ENCODE measurements at regions not wholly inside any gene's neighbourhood (a gene's known extent, or its start where the extent isn't known, plus 50 kb on each side); places are given as distances from the start of the nearest gene placed in this dataset.
"Not testable (repeated sequence)": the region's sequence is repeated elsewhere in the genome, so short reads cannot be mapped to it uniquely, and the experiment has no call there.

- TF ChIP-seq CTCF (IDR thresholded peaks at IDR 0.05; ENCODE audit: low read depth, low read length), result no peak
- H3K4me3 ChIP-seq (ENCODE audit: low read depth, low read length), result no peak overlapping the region
Observed at GRCh38 chr1:239107676-239108075, 278.7 kb upstream of the CHRM3 start.

- not testable (repeated sequence) for H3K4me3 ChIP-seq (ENCODE audit: low read depth, low read length)
Observed at GRCh38 chr1:239106689-239107088, 279.7 kb upstream of the CHRM3 start.

- no peak overlapping the region for H3K4me3 ChIP-seq (ENCODE audit: low read depth, low read length)
- TF ChIP-seq CTCF (IDR thresholded peaks at IDR 0.05; ENCODE audit: low read depth, low read length), result no peak
Observed at GRCh38 chr1:239098400-239099037, 287.8 kb upstream of the CHRM3 start.

GRCh38 chr1:239091537-239091936 lies 294.8 kb upstream of the CHRM3 start:
- no peak overlapping the region for H3K4me3 ChIP-seq (ENCODE audit: low read depth, low read length)
- no peak for TF ChIP-seq CTCF (IDR thresholded peaks at IDR 0.05; ENCODE audit: low read depth, low read length)

- TF ChIP-seq CTCF (IDR thresholded peaks at IDR 0.05; ENCODE audit: low read depth, low read length), result no peak
- H3K4me3 ChIP-seq (ENCODE audit: low read depth, low read length), result no peak overlapping the region
Observed at GRCh38 chr1:239084459-239085080, 301.8 kb upstream of the CHRM3 start.

- not testable (repeated sequence) for H3K4me3 ChIP-seq (ENCODE audit: low read depth, low read length)
Observed at GRCh38 chr1:239081947-239082346, 304.4 kb upstream of the CHRM3 start.

GRCh38 chr1:239067480-239067879 lies 318.9 kb upstream of the CHRM3 start:
- TF ChIP-seq CTCF (IDR thresholded peaks at IDR 0.05; ENCODE audit: low read depth, low read length), result no peak
- no peak overlapping the region for H3K4me3 ChIP-seq (ENCODE audit: low read depth, low read length)

- TF ChIP-seq CTCF (IDR thresholded peaks at IDR 0.05; ENCODE audit: low read depth, low read length), result no peak
- no peak overlapping the region for H3K4me3 ChIP-seq (ENCODE audit: low read depth, low read length)
Observed at GRCh38 chr1:239067058-239067457, 319.3 kb upstream of the CHRM3 start.

Measured in WI38 (cell line).